Keratinocyte (primary cell): ENCODE measurements at regions not wholly inside any gene's neighbourhood (a gene's known extent, or its start where the extent isn't known, plus 50 kb on each side); places are given as distances from the start of the nearest gene placed in this dataset.
"Not testable (repeated sequence)": the region's sequence is repeated elsewhere in the genome, so short reads cannot be mapped to it uniquely, and the experiment has no call there.

Experiments
- DNase-seq: peaks from one replicate; pipeline ENCODE4 v3.0.0-alpha.2; 2011; ENCODE audit warnings: low read depth, missing footprints, low spot score
- FAIRE-seq: peaks from 2 replicates; lab custom pipeline; 2011; peaks lifted over from hg19 to GRCh38; lab: Jason Lieb, UNC
- H2AFZ ChIP-seq: 2 replicates; pipeline ENCODE4 v1.6.0; 2012; ENCODE audit warnings: low read length, control low read depth, inconsistent platforms; ENCODE audit not compliant: control insufficient read depth
- H3K27ac ChIP-seq: 2 replicates; pipeline ENCODE4 v1.5.1; 2011; ENCODE audit warnings: low read length; ENCODE audit not compliant: control insufficient read depth, insufficient read depth
- H3K27me3 ChIP-seq: 3 replicates; pipeline ENCODE4 v1.6.0; 2011; ENCODE audit warnings: low read length; ENCODE audit not compliant: control insufficient read depth, insufficient read depth; ENCODE audit errors: extremely low read depth
- H3K36me3 ChIP-seq, 2 experiments: 2 replicates in 1 of 2; 3 replicates in 1 of 2; pipeline ENCODE4 v1.5.1; 2011; ENCODE audit warnings: low read length in 2 of 2, mild to moderate bottlenecking in 1 of 2; ENCODE audit not compliant: control insufficient read depth in 2 of 2, insufficient read depth in 2 of 2; ENCODE audit errors: extremely low read depth in 1 of 2
- H3K4me1 ChIP-seq: 3 replicates; pipeline ENCODE4 v1.5.1; 2011; ENCODE audit warnings: low read length; ENCODE audit not compliant: control insufficient read depth, insufficient read depth; ENCODE audit errors: extremely low read depth
- H3K4me2 ChIP-seq: 3 replicates; pipeline ENCODE4 v1.6.0; 2011; ENCODE audit warnings: low read depth, low read length; ENCODE audit not compliant: control insufficient read depth, insufficient read depth; ENCODE audit errors: extremely low read depth
- H3K4me3 ChIP-seq, 3 experiments: fragments of 200-600 bp in 1 of 3; sonication (generic) in 1 of 3; 2 replicates in 2 of 3; 3 replicates in 1 of 3; pipeline ENCODE4 v1.5.1; 2011 to 2016; ENCODE audit warnings: low read length in 3 of 3, mild to moderate bottlenecking in 3 of 3, control low read depth in 2 of 3, inconsistent platforms in 1 of 3, low read depth in 1 of 3, mixed read lengths in 1 of 3, mixed run types in 1 of 3, moderate library complexity in 1 of 3; ENCODE audit not compliant: control insufficient read depth in 2 of 3, insufficient read depth in 2 of 3; ENCODE audit errors: extremely low read depth in 1 of 3
- H3K79me2 ChIP-seq: 2 replicates; pipeline ENCODE4 v1.6.0; 2012; ENCODE audit warnings: low read length; ENCODE audit not compliant: control insufficient read depth, insufficient read depth
- H3K9ac ChIP-seq: 3 replicates; pipeline ENCODE4 v1.6.0; 2011; ENCODE audit warnings: low read length; ENCODE audit not compliant: control insufficient read depth, insufficient read depth; ENCODE audit errors: extremely low read depth
- H3K9me1 ChIP-seq: 3 replicates; pipeline ENCODE4 v1.6.0; 2011; ENCODE audit warnings: low read length; ENCODE audit not compliant: control insufficient read depth, insufficient read depth; ENCODE audit errors: extremely low read depth
- H3K9me3 ChIP-seq: 2 replicates; pipeline ENCODE4 v1.5.1; 2012; ENCODE audit warnings: low read depth, low read length; ENCODE audit not compliant: control insufficient read depth
- H4K20me1 ChIP-seq: 3 replicates; pipeline ENCODE4 v1.6.0; 2011; ENCODE audit warnings: low read length; ENCODE audit not compliant: control insufficient read depth, insufficient read depth; ENCODE audit errors: extremely low read depth
- CTCF ChIP-seq, 3 experiments: IDR thresholded peaks in 1 of 3; conservative IDR thresholded peaks in 1 of 3; optimal IDR thresholded peaks in 1 of 3; 2 replicates in 2 of 3; 3 replicates in 1 of 3; pipeline versions ENCODE3 to v1.5.1; 2011; ENCODE audit warnings: low read length in 3 of 3, mild to moderate bottlenecking in 3 of 3, moderate library complexity in 2 of 3, control low read depth in 1 of 3, inconsistent platforms in 1 of 3; ENCODE audit not compliant: insufficient read depth in 2 of 3; ENCODE audit errors: extremely low read depth in 1 of 3
- EZH2 ChIP-seq: IDR thresholded peaks from one replicate; pipeline ENCODE4 v1.6.1; 2012; ENCODE audit warnings: inconsistent platforms, mild to moderate bottlenecking, low read length, moderate library complexity
- dilution Hi-C: fragments of 300-500 bp; cut with MboI; formaldehyde crosslinking; loops from one replicate; pipeline ENCODE4 v1.7.0; 2020; ENCODE audit warnings: low sequenced_read_pairs; ENCODE audit not compliant: extremely low pct_ligation_motif_present

- dilution Hi-C loops: no loop called here
- FAIRE-seq: no peak
Observed at GRCh38 chr7:159311172-159311494, 166.5 kb upstream of the VIPR2 start.

GRCh38 chr7:159310457-159311171 is 165.9 kb upstream of the VIPR2 start:
- dilution Hi-C loops: no loop called here
- Histone ChIP-seq H3K27me3 (no peaks in the 10 kb centered on the region), H3K4me3 (no peak overlapping the region), H3K79me2 (no peaks in the 10 kb centered on the region), H2AFZ (peak overlapping the region; percentile 83), H3K9me3 (no peaks in the 10 kb centered on the region), H3K27ac (peak overlapping the region; percentile 20), H3K36me3 (no peaks in the 10 kb centered on the region), H3K9ac (no peak overlapping the region), H3K4me1 (peaks cover 11% of the 10 kb centered on the region), H4K20me1 (no peaks in the 10 kb centered on the region), H3K9me1 (no peaks in the 10 kb centered on the region), H3K4me2 (peak overlapping the region; percentile 41)
- DNase-seq: no peak
- peak; percentile 70 for FAIRE-seq
- TF ChIP-seq EZH2: no peak
- no peak for TF ChIP-seq CTCF (optimal IDR thresholded peaks at IDR 0.05 in 1 of 3, IDR thresholded peaks at IDR 0.05 in 1 of 3, conservative IDR thresholded peaks at IDR 0.05 in 1 of 3; ENCODE audit: extremely low read depth in 1 of 3, insufficient read depth in 2 of 3, low read length in 3 of 3)

More at GRCh38 chr7:159311172-159311494, 166.5 kb upstream of the VIPR2 start:
- peak overlapping the region; percentile 83 for H2AFZ ChIP-seq
- no peak overlapping the region for H3K4me3 ChIP-seq
- no peak for DNase-seq
- no peaks in the 10 kb centered on the region for H3K79me2 ChIP-seq
- H4K20me1 ChIP-seq: no peaks in the 10 kb centered on the region
- no peaks in the 10 kb centered on the region for H3K36me3 ChIP-seq
- peak overlapping the region; percentile 41 for H3K4me2 ChIP-seq
- no peak overlapping the region for H3K9ac ChIP-seq
- H3K4me1 ChIP-seq: peaks cover 11% of the 10 kb centered on the region
- no peaks in the 10 kb centered on the region for H3K9me1 ChIP-seq
- H3K9me3 ChIP-seq: no peaks in the 10 kb centered on the region
- TF ChIP-seq EZH2 (no peak), CTCF (optimal IDR thresholded peaks at IDR 0.05 in 1 of 3, IDR thresholded peaks at IDR 0.05 in 1 of 3, conservative IDR thresholded peaks at IDR 0.05 in 1 of 3; ENCODE audit: extremely low read depth in 1 of 3, insufficient read depth in 2 of 3, low read length in 3 of 3) (no peak)
- H3K27ac ChIP-seq: peak overlapping the region; percentile 20
- H3K27me3 ChIP-seq: no peaks in the 10 kb centered on the region

GRCh38 chr7:159309214-159309613 is 164.5 kb upstream of the VIPR2 start:
- H3K27ac ChIP-seq, H4K20me1 ChIP-seq, DNase-seq, H3K27me3 ChIP-seq, dilution Hi-C loops, FAIRE-seq, H3K9ac ChIP-seq, H3K9me3 ChIP-seq, H3K9me1 ChIP-seq, H3K79me2 ChIP-seq, H2AFZ ChIP-seq, H3K4me2 ChIP-seq, H3K4me3 ChIP-seq, H3K36me3 ChIP-seq: not testable (repeated sequence)
- H3K4me1 ChIP-seq: peaks cover 11% of the 10 kb centered on the region
